GM21717 (cell line): ENCODE measurements at regions not wholly inside any gene's neighbourhood (a gene's known extent, or its start where the extent isn't known, plus 50 kb on each side); places are given as distances from the start of the nearest gene placed in this dataset.

Source experiments
- ATAC-seq: cut with Tn5 transposase; IDR thresholded peaks from one replicate; pipeline ENCODE4 v1.9.1; 2021; ENCODE audit warnings: mild to moderate bottlenecking, moderate library complexity; ENCODE audit not compliant: unreplicated experiment

DNA sequence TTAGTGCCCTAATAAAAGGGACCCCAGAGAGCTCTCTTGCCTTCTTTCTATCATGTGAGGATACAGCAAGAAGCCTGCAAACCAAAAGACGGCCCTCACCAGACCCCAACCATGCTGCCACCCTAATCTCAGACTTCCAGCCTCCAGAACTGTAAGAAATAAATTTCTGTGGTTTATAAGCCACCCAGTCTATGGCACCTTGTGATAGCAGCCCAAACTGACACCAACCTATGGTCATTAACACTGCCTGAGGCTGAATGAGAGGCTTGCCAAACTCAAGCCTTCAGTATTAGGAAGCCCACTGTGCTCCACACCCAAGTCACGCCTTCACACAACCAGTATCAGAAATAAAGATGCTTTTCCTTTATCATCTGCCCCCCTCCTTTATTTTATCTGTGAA is 127.3 kb upstream of the KLF3 start:
- ATAC-seq, result no peak

DNA sequence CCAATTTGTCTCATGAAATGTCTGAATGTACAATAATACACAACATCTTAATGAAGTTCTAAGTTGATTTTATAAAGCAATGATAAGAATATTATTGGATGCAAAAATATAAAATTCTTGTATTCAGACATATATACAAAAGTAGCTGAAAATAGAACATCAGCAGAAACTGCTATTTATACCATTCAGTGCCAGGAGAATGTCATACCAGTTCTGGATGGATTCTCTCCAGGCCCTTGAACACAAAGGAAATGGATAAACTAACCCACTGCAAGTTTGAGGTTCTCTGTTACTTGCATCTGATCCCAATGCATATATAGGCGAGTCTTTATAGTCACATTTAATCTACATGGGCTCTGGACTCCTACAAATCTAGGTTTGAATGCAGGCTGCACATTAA is 126.3 kb upstream of the KLF3 start:
- ATAC-seq, result no peak

DNA sequence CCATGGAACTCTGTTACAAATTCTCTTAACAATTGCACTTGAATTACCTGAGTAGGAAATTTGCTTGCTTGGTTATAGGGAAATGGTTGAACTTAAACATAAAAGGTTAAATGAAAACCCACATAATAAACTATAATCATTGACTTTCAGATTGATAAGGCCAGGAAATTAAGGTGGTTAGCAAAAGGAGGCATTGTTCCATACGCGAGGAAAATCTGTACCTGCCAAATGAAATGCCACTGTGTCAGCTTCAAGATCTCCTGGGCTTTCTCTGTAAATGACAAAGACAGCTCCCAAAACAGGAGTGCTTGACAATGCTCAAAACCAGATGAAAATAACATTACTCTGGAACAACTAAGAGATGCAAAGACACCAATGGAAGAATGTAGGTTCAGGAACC is 125.5 kb upstream of the KLF3 start:
- ATAC-seq, result no peak

DNA sequence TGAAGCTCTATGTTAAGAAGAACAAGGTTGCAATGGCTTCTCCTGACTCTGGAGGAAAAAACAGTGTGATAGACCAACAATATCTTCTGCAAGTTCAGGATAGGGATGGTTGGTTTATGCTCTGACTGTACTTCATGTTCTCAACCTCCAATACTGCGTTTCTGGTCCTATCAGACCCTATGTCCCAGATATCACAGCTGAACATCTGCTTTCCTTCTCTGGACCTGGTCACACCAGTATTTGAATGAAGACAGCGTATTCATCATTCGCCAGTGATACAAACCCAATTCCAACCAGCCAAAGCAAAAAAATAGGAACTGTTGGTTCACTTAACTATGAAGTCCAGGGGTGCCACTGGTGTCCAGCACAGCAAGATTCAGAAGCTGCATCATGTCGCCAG is 124.5 kb upstream of the KLF3 start:
- ATAC-seq, result no peak

DNA sequence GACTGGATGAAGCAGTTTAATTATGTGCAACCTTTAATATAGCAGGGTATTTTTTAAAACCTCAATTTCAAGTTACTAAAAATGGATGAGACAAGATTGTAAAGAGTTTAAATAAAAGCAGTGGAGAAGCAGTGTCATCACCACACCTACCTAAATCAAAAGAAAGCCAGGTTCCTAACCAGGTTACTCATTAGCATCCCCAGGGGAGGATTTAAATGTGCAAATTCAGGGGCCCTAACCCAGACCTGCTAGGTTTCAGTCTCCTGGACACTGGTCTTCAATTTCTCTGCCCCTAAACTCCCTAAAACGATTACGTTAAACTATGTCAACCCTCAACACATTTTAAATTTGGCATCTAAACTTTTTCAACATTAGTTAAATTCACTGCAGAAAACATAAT is 116.9 kb upstream of the KLF3 start:
- ATAC-seq, result no peak

DNA sequence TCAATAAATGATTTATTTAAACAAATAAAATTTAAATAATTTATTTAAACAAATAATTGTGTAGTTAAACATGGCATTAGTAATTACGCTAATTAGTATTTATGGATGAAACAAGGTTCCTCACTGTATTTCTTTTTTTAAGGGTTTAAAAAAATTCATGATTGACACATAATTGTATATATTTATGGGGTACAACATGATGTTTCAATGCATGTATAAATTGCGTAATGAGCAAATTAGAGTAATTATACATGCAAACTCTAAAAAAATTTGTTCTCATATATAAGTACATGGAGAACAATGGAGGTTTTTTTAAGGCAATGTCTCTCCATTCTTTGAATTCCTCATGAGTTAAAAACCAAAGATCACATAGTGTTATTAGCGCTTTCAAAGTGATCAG is 115.7 kb upstream of the KLF3 start:
- no peak for ATAC-seq

DNA sequence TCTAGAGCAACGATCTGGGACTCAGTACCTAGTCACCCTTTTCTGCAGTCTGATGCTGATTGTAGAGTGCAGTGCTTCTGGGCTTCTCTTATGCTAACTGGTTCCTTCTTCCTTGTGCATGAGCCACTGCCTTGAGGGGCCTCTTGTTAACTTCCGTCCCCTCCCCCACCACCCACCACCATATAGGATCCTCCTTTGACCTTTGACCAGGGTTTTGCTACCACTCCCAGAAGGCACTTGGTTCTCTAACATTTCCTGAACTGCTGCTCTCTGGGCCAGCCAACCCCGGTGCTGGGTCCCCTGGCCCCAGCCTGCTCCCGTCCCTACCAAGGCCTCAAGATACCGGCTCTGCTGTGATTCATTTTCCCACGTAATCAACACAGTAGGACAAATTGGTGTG is 104.6 kb upstream of the KLF3 start:
- no peak for ATAC-seq

DNA sequence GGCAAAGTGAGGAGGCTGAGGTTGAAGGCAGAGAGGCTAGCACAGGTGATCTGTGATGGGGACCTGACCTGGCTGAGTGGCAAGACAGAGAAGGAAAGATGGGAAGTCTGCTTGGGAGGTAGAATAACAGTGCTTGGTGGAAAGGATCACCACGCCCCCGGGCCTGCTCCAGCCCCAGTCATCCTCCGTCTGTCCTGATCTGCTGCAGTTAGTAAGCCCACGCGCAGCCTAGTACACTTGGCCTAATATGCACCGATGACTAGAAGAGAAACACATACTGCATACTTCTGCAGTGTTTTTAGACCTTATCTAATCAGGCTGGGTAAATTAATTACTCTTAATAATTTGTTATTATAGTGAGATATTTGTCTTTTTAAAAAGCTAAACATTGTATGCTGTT is 103.7 kb upstream of the KLF3 start:
- no peak for ATAC-seq

DNA sequence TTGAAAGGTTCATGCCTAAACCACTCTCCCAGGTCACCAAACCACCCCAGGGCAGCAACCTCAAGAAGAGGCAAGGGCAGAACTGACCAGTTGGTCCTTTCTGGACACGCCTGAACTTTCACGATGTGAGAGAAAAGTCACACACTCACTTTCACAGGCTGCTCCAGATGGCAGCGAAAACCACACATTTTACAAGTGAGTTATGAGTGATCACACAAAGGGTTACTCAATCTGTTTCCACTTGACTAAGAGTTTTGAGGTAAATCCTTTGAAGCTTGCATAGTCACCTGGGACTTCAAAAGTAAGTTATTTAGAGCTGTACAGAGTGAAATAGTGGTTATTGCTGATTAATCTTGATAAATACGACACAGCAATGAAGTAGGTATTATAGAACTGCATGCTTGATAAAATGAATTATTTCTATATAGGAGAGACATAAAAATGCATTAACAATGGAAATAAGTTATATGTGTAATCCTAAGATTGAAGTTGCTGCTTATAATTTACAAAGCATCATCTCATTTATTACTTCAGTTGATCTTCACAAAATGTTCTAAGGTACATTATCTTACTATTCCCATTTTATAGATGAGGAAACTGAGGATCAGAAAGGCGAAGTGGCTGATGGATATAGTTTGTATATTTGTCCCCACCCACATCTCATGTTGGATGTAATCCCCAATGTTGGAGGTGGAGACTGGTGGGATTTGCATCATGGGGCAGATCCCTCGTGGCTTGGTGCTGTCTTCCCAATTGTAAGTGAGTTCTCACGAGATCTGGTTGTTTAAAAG is 103.0 kb upstream of the KLF3 start:
- peak; percentile 71 for ATAC-seq

DNA sequence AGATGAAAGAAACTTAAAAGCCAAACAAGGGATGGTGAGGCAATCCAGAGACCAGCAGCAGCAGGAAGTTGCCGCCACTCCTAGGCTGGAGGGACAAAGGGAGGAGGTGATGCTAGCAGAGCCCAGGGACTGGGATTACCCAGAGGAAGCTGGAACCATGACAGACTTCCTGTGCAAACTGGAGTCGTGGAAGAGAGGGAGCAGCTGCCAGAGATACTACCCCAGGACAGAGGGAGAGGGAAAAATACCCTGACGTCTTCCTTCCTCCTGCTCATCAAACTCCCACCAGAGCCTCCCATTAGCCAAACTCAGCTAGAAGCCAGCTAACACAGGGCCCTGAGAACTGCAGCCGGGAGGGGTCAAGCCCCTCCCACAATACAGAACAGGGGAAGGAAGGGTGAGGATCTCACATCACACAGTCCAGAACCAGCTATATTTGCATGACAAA is 101.2 kb upstream of the KLF3 start:
- peak; percentile 42 for ATAC-seq

DNA sequence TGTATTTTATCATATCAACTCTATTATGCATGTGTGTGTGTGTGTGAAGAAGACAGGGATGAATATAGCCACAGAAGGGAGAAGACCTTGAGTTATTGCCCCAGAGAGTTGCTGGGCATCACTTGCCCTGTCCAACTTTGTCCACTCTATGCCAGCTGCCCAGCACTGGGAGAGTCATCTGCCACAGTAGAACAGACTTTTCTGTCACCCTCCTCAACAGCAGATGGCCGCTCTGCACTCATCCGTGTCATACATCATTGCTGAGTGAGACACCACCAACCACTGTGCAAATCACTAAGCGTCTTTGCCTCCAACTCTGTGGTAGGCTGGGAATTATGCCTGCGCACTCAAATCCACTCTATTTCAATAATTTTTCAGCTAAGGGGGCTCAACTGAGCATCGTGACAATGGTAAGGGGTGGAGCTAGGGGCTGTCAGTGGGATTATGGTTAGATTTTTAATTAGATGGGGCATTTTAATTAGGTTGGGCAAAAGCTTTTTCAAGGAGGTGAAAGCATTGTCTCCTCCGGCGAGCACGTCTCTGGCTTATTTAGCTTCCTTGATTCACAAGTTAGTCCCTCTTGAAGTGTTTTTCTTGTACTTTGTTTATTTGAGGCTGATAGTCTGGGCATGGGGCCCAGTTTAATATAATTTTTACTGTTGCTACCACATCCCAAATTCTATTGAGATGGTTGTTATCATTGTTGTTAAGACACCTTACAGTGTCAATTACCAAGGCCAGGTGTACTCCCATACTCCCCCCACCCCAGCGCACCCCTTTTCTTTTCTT is 100.1 kb upstream of the KLF3 start:
- no peak for ATAC-seq

DNA sequence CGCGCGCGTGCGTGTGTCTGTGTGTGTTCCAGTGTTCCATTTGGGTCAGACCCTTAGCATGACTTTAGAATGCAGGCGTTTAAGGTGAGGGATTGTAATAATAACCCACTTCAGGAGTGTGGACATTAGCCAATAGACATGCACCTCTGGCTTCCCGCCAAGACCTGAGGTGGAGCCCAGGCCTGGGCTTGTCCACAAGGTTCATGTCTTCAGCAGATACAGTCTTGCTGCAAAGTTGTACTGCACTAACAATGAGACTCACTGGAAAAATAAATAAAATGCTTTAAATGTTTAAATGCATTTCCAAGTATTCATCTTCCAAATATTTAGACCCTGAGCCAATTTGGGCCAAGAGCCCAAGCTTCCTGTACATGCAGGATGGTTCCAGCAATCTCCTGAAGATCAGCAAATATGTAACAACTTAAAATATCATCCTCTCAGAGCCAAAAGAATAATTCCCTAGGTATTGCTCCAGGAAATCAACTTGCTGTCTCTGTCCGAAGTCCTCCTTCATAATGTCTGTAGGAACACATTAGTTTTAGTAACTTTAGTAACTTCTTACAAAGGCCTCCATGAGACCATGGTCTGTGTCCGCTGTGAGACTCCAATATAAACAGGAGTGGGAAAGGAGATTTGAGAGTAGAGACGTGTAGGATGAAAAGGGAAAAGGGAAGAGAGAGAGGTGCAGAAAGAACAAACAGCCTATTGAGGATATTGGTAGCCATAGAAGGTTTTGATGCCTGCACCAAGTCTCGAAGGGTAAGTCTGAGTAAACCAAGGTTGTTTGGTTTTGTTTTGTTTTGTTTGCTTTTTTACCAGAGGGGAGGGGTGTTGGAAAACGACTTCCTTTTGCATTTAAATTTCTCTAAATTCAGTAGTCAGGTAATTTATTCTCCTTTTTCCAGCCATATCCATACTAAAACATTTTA is 98.5 kb upstream of the KLF3 start:
- no peak for ATAC-seq

DNA sequence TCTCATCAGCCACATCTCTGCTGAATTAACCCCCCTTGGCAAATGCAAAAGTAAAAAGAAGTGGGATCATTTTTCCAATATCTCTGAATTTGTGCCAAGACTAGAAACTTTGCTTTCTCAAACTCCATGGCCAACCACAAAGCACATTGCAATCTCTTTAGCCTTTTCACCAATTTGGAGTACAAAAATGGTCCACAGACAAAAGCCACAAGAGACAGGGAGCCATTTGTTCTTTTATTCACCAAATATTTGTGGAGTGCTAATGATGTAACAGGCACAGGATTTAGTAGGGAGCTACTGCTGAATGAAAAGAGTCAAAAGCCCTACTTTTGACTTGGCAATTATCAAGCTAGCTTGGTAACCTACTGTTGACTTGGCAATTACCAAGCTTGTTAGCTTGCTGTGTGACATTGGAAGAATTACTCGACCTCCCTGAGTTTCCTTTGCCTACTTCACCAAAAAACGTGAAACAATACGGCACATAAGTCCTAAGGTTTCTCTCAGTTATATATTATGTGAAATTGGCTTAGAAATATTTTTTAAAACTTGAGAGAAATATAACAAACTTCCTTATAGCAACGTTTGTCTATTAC is 97.1 kb upstream of the KLF3 start:
- no peak for ATAC-seq

DNA sequence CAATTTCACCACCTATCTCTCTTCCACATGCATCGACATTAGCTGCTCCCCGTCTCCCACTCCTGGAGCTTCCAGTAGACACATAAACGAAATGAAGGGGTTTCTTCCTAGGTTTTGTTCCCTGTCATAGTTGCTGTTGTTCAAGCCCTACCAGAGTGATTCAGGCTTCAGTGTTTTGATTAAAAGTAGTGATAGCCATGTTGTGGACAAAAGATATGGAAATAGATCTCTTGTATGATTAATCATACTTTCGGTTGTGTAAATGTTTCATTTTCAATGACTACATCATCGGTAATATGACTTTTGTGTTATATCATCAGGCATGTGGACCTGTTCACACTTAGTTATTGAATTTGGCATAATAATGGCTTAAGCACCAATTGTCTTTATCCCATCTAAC is 96.5 kb upstream of the KLF3 start:
- ATAC-seq, result no peak

DNA sequence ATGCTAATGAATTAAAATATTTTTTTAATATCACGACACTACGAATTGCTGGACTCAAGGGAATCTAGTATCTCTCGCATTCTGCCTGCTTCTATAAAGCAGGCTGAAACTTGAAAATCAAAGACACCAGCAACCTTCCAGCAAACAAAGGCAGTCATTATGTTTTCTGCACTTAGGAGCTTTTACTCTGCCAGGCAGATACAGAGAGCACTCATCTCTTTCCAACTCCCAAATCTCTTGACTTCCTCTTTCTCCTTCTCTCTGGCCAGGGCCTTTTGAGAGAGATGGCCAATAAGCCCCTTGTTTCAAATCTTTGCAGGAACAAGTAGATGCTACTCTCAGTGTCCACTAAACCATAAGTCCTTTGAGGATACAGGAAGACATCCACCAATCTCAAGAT is 95.2 kb upstream of the KLF3 start:
- ATAC-seq, result no peak

DNA sequence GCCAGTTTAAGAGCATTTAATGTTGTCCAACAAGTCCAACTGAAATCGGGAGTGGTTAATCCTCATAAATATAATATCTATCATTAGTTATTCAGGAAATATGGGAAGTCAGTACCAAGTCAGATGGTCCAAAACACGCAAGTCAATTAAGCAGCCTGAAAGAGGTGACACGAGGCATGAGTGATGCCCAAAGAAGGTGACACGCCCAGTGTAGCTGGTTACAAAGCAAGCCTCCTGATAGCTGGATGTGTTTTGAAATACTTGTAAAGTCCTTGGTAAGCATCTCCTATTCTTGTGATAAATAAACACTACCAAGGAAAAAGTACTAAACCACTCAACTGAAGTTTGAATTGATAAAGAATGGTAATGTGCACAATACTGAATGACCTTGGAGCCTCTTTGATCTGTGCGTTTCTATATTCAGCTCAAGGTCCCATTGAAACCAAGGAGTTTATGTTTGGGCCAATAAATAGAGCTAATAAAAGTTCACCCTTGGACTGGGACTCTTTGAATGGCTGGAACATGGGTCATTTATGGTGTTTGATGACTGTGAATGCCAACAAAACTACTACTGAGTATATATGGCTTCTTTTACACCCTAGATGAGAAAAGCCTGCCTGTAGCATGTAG is 93.2 kb upstream of the KLF3 start:
- no peak for ATAC-seq

DNA sequence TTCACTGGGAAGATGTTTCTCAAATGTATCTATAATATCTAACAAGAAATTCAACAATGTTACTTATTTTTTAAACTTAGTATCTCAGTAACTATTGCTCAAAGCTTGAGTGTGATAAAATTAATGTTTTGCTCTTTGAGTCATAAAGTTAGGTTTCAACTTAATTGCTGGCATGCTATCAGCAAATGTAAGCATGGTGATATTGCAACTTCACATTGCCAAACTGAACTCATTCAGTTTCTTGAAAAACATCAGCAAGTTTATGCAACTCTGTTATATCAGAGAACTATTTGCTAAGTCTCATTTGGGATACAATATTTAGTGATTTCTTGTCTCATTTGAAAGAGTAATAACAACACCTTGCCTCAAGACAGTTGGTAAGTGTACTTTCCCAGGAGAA is 91.2 kb upstream of the KLF3 start:
- no peak for ATAC-seq

DNA sequence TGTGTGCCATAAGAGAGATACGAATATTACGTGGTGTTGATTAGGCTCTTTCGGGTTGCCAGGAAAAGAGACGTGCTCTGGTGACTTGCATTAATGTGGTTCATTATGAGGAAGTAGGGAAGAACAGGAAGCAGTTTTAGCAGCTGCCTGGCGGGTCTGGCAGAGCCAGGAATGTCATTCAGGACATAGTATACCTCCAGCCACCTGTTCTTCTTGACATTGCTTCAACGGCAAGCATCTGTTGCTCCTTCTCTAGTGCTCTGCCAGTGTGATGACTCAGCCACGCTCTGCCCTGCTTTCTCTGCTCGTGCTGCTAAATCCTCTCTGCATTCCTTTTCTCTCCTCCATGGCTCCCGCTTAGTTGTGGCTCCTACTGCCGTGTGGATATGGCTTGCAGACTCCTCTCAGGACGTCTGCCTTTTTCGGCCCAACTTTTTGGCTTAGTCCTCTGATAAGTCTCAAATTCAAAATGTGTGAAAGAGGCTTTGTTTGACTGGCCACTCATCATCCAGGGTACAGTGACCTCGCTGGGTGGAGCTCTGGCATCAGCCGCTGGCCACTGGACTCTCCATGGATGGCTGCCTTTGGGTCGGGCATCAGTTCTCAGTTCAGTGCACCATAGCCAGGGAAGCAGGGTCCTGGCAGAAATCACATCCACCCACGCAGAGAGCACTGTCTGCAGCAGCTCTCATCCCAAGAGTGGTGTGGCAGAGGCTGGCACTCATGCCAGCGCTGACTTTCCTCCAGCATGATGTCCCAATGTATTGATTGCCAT is 89.3 kb upstream of the KLF3 start:
- no peak for ATAC-seq

DNA sequence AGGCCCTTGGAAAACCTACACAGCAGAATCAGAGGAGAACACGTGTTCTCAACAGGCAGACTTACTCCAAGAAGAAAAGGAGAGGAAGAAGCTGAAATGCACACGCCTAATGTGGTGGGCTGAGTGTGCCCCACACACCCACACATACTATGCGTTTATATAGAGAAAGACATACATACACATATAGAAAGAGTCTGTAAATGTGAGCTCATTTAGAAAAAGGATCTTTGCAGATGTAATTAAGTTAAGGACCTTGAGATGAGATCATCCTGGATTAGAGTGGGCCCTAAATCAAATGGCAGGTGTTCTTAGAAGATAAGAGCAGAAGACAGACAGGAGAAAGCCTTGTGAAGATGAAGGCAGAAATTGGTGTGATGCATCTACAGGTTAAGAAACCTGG is 87.2 kb upstream of the KLF3 start:
- no peak for ATAC-seq

DNA sequence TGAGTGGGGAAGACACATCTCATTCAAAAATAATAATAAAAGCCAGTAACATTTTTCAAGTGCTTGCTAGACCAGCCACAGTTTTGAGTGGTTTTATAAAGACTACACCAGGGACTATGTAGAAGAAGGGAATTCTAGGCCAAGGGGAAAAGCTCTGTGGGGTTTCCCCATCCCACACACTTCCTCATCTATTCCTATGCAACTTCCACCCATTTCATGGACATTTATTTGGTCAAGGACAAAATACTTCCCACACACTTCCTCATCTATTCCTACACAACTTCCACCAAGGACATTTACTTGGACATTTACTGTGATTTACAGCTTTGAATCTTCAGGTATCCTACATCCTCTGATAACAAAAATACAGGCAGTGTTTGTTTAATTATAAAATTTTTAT is 86.5 kb upstream of the KLF3 start:
- ATAC-seq, result no peak
